ENCODE measurements at regions not wholly inside any gene's neighbourhood (a gene's known extent, or its start where the extent isn't known, plus 50 kb on each side); places are given as distances from the start of the nearest gene placed in this dataset.

DNA sequence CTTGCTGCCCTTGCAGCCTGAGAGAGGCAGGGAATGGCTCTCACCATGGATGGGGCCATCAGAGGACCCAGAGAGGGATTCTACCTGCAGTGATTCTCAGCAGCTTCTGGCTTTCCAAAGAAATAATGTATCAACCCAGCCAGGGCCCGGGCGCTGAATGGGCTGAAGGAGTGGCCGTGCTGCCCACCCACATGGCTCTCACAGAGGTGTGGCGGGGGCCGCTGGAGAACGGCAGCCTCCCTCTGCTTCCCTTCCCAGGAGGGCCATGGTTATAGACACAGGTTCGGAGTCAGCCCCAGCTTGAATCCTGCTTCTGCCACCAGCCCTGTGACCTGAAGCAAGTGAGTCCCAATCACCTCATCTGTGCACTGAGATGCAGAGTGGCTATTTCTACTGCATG lies 82.7 kb downstream of the THAP12 start:
- Histone ChIP-seq H3K27ac (no peak overlapping the region), H3K9me3 (ENCODE audit: severe bottlenecking) (no peaks in the 10 kb centered on the region), H3K36me3 (no peaks in the 10 kb centered on the region), H3K4me3 (ENCODE audit: low read depth, low read length) (no peak overlapping the region), H3K27me3 (ENCODE audit: insufficient read depth, low read depth, severe bottlenecking) (no peaks in the 10 kb centered on the region)
- TF ChIP-seq, protein P1, sequence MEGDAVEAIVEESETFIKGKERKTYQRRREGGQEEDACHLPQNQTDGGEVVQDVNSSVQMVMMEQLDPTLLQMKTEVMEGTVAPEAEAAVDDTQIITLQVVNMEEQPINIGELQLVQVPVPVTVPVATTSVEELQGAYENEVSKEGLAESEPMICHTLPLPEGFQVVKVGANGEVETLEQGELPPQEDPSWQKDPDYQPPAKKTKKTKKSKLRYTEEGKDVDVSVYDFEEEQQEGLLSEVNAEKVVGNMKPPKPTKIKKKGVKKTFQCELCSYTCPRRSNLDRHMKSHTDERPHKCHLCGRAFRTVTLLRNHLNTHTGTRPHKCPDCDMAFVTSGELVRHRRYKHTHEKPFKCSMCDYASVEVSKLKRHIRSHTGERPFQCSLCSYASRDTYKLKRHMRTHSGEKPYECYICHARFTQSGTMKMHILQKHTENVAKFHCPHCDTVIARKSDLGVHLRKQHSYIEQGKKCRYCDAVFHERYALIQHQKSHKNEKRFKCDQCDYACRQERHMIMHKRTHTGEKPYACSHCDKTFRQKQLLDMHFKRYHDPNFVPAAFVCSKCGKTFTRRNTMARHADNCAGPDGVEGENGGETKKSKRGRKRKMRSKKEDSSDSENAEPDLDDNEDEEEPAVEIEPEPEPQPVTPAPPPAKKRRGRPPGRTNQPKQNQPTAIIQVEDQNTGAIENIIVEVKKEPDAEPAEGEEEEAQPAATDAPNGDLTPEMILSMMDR (IDR thresholded peaks at IDR 0.05; ENCODE audit: low read depth, low read length): no peak
- no peak for DNase-seq

GRCh38 chr11:76296731-76297542 lies 84.0 kb downstream of the THAP12 start:
- Histone ChIP-seq H3K9me3 (ENCODE audit: severe bottlenecking) (no peaks in the 10 kb centered on the region), H3K27me3 (ENCODE audit: insufficient read depth, low read depth, severe bottlenecking) (no peaks in the 10 kb centered on the region), H3K4me3 (ENCODE audit: low read depth, low read length) (no peak overlapping the region), H3K27ac (no peak overlapping the region), H3K36me3 (no peaks in the 10 kb centered on the region)
- TF ChIP-seq, protein P1 (IDR thresholded peaks at IDR 0.05; ENCODE audit: low read depth, low read length): no peak
- no peak for DNase-seq

- H3K9me3 ChIP-seq (ENCODE audit: severe bottlenecking): no peaks in the 10 kb centered on the region
- no peaks in the 10 kb centered on the region for H3K27me3 ChIP-seq (ENCODE audit: insufficient read depth, low read depth, severe bottlenecking)
- H3K4me3 ChIP-seq (ENCODE audit: low read depth, low read length): no peak overlapping the region
- TF ChIP-seq, protein P1 (IDR thresholded peaks at IDR 0.05; ENCODE audit: low read depth, low read length): no peak
- H3K27ac ChIP-seq: no peak overlapping the region
- H3K36me3 ChIP-seq: no peaks in the 10 kb centered on the region
- no peak for DNase-seq
Observed at GRCh38 chr11:76293189-76293631, 86.9 kb upstream of the WNT11 start.

- no peak overlapping the region for H3K4me3 ChIP-seq (ENCODE audit: low read depth, low read length)
- no peaks in the 10 kb centered on the region for H3K27me3 ChIP-seq (ENCODE audit: insufficient read depth, low read depth, severe bottlenecking)
- no peaks in the 10 kb centered on the region for H3K9me3 ChIP-seq (ENCODE audit: severe bottlenecking)
Observed at GRCh38 chr11:76292583-76293188, 86.4 kb upstream of the WNT11 start.

DNA sequence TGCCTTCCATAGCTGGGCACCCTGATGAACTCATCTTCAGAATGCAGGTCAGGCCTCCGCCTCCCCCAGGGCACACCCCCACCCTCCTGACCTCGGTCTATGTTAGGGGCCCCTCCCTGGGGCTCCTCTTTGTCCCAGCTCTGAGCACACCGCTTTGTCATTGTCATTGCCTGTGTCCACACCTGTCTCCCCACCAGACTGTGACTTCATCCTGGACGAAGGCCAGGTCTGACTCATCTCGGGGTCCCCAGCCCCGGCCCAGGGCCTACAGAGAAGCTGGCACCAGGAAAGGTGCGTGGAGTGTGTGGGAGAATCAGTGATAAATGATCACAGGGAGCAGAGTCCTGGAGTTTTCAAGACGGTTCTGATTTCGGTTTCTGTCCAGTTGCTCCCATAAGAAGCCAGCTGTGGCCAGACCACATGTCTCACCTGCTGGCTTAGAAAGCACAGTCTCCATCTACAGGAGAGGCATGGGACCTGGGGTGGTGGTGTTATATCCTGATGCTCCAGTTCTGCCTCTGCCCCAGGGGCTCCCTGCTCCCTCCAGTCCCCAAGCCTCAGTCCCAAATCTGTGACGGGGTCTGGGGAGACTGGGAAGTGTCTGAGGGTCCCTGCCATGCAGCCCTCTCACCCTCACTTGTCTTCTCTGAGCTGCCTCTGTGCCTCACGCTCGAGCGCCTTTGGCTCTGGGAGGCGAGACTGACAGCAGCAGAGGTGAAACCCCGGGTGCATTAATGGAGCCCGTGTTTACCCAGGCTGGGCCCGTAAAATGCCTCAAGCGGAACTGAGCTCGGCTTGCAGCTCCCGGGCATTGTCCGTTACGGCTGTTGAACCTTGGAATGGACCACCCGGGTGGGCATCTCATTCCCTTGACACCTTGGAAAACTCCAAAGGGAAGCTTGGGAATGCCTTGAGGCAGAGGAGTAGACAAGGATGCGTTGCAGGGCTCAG lies 85.5 kb upstream of the WNT11 start:
- no peak overlapping the region for H3K27ac ChIP-seq
- no peak overlapping the region for H3K4me3 ChIP-seq (ENCODE audit: low read depth, low read length)
- TF ChIP-seq, protein P1 (IDR thresholded peaks at IDR 0.05; ENCODE audit: low read depth, low read length): no peak
- H3K27me3 ChIP-seq (ENCODE audit: insufficient read depth, low read depth, severe bottlenecking): no peaks in the 10 kb centered on the region
- no peaks in the 10 kb centered on the region for H3K36me3 ChIP-seq
- no peaks in the 10 kb centered on the region for H3K9me3 ChIP-seq (ENCODE audit: severe bottlenecking)
- no peak for DNase-seq

More at GRCh38 chr11:76292583-76293188, 86.4 kb upstream of the WNT11 start:
- DNase-seq: no peak
- Histone ChIP-seq H3K36me3 (no peaks in the 10 kb centered on the region), H3K27ac (no peak overlapping the region)
- TF ChIP-seq, protein P1 (IDR thresholded peaks at IDR 0.05; ENCODE audit: low read depth, low read length): no peak
